Epithelial cell of proximal tubule (primary cell): ENCODE measurements at regions not wholly inside any gene's neighbourhood (a gene's known extent, or its start where the extent isn't known, plus 50 kb on each side); places are given as distances from the start of the nearest gene placed in this dataset.

Experiments used
- DNase-seq: peaks from one replicate; pipeline ENCODE4 v3.0.0-alpha.2; 2011; ENCODE audit warnings: low read depth
- H3K4me3 ChIP-seq: 2 replicates; pipeline ENCODE4 v1.5.1; 2011; ENCODE audit warnings: low read depth, mild to moderate bottlenecking, low read length
- CTCF ChIP-seq: conservative IDR thresholded peaks from 2 replicates; pipeline ENCODE4 v1.5.1; 2012; ENCODE audit warnings: low read depth, mild to moderate bottlenecking, low read length

- no peak overlapping the region for H3K4me3 ChIP-seq
- no peak for DNase-seq
- TF ChIP-seq CTCF, result no peak
These were observed 381.1 kb downstream of the RASEF start for GRCh38 chr9:82681809-82682208.

GRCh38 chr9:82682431-82682830 lies 380.5 kb downstream of the RASEF start:
- no peak for TF ChIP-seq CTCF
- H3K4me3 ChIP-seq, result no peak overlapping the region
- no peak for DNase-seq

GRCh38 chr9:82695704-82696103 lies 367.2 kb downstream of the RASEF start:
- DNase-seq, result no peak
- H3K4me3 ChIP-seq, result no peak overlapping the region
- TF ChIP-seq CTCF, result no peak

- DNase-seq, result no peak
- no peak for TF ChIP-seq CTCF
- H3K4me3 ChIP-seq, result no peak overlapping the region
These were observed 356.2 kb downstream of the RASEF start for GRCh38 chr9:82706786-82707185.

- TF ChIP-seq CTCF, result no peak
- no peak for DNase-seq
- no peak overlapping the region for H3K4me3 ChIP-seq
These were observed 346.1 kb downstream of the RASEF start for GRCh38 chr9:82716821-82717220.

GRCh38 chr9:82720515-82720914 lies 342.4 kb downstream of the RASEF start:
- no peak overlapping the region for H3K4me3 ChIP-seq
- no peak for DNase-seq
- no peak for TF ChIP-seq CTCF

GRCh38 chr9:82721593-82721992 lies 341.3 kb downstream of the RASEF start:
- H3K4me3 ChIP-seq, result no peak overlapping the region
- TF ChIP-seq CTCF, result no peak
- no peak for DNase-seq
